ENCODE measurements at regions not wholly inside any gene's neighbourhood (a gene's known extent, or its start where the extent isn't known, plus 50 kb on each side); places are given as distances from the start of the nearest gene placed in this dataset.

GRCh38 chr12:104887452-104887851 lies 70.6 kb downstream of the SLC41A2 start:
- no peak for TF ChIP-seq SPI1 (IDR thresholded peaks at IDR 0.05; ENCODE audit: low read depth, low read length)
- no peak for TF ChIP-seq POLR2A (IDR thresholded peaks at IDR 0.05; ENCODE audit: low read depth, low read length)
- no peak for TF ChIP-seq TAF1 (IDR thresholded peaks at IDR 0.05; ENCODE audit: low read depth, low read length)
- TF ChIP-seq POLR2AphosphoS5 (IDR thresholded peaks at IDR 0.05; ENCODE audit: low read depth, low read length) = no peak
- no peak for TF ChIP-seq POU2F2 (IDR thresholded peaks at IDR 0.05; ENCODE audit: low read depth, low read length)
- no peak for TF ChIP-seq PAX5 (IDR thresholded peaks at IDR 0.05; ENCODE audit: insufficient read depth, low read length, severe bottlenecking)

Data from GM12891 (cell line).